ENCODE measurements at regions not wholly inside any gene's neighbourhood (a gene's known extent, or its start where the extent isn't known, plus 50 kb on each side); places are given as distances from the start of the nearest gene placed in this dataset.
A peak's percentile ranks its signal among the peaks of the same experiment; 100 is the strongest.

- intact Hi-C loops (cut with DNase I; ENCODE audit: low total_unique reads): no loop called here
- no peak for DNase-seq
- no peak overlapping the region for H3K4me3 ChIP-seq
- H3K4me1 ChIP-seq: no peaks in the 10 kb centered on the region
- TF ChIP-seq POLR2A (IDR thresholded peaks at IDR 0.05) (no peak), EP300 (IDR thresholded peaks at IDR 0.05) (no peak), POLR2AphosphoS5 (IDR thresholded peaks at IDR 0.05) (no peak)
- TF ChIP-seq, protein P1, sequence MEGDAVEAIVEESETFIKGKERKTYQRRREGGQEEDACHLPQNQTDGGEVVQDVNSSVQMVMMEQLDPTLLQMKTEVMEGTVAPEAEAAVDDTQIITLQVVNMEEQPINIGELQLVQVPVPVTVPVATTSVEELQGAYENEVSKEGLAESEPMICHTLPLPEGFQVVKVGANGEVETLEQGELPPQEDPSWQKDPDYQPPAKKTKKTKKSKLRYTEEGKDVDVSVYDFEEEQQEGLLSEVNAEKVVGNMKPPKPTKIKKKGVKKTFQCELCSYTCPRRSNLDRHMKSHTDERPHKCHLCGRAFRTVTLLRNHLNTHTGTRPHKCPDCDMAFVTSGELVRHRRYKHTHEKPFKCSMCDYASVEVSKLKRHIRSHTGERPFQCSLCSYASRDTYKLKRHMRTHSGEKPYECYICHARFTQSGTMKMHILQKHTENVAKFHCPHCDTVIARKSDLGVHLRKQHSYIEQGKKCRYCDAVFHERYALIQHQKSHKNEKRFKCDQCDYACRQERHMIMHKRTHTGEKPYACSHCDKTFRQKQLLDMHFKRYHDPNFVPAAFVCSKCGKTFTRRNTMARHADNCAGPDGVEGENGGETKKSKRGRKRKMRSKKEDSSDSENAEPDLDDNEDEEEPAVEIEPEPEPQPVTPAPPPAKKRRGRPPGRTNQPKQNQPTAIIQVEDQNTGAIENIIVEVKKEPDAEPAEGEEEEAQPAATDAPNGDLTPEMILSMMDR (IDR thresholded peaks at IDR 0.05): no peak
- H3K9me3 ChIP-seq: no peaks in the 10 kb centered on the region
- H3K27ac ChIP-seq: no peak overlapping the region
- peaks cover 0 to 24% (median 0%) of the 10 kb centered on the region in 3 donors for H3K27me3 ChIP-seq
- WGBS, 5 donors: 72 to 84% (median 77%) methylated on average over 3 of the region's 3 CpGs
- H3K36me3 ChIP-seq: no peaks in the 10 kb centered on the region
These were observed 123.6 kb upstream of the KCNJ15 start for GRCh38 chr21:38133240-38133639.

DNA sequence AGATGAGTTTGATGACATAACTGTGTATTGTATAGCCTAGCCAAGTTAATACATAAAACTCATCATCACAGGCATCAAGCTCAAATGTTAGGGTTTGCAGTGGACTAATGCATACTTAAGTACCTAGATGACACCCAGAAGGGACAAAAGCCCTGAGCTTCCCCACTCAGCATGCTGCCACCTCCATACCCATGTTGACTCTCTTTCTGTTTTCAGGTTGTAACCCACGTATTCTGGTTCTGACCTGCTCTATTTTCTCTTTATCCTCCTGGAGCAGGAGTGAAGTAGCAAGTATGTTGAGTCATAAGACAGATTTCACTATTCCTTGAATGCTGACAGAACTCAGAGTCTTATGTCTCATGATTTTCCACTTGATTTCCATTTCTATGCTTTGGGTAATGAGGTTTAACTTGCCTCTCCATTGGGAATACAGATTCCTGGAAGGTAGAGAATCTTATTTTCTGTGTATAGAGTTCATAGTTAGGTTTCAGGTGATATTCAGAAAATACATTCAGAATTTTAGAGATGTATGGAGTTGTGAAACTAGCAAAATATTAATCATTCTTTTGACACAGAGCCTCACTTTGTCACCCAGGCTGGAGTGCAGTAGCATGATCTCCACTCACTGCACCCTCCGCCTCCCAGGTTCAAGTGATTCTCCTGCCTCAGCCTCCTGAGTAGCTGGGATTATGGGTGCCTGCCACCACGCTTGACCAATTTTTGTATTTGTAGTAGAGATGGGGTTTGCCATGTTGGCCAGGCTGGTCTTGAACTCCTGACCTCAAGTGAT is 122.5 kb upstream of the KCNJ15 start:
- DNase-seq: no peak
- Histone ChIP-seq H3K36me3 (no peaks in the 10 kb centered on the region), H3K9me3 (no peaks in the 10 kb centered on the region), H3K27me3 (peaks cover 0 to 24% (median 0%) of the 10 kb centered on the region in 3 donors), H3K27ac (no peak overlapping the region), H3K4me3 (no peak overlapping the region), H3K4me1 (no peaks in the 10 kb centered on the region)
- 79 to 92% (median 83%) methylated on average over 3 of the region's 3 CpGs for WGBS, 5 donors
- TF ChIP-seq EP300 (IDR thresholded peaks at IDR 0.05): no peak
- intact Hi-C loops (cut with DNase I; ENCODE audit: low total_unique reads): no loop called here

GRCh38 chr21:38136201-38136600 is 120.6 kb upstream of the KCNJ15 start:
- H3K4me1 ChIP-seq: peaks cover 0 to 16% (median 3%) of the 10 kb centered on the region in 4 donors
- H3K36me3 ChIP-seq: no peaks in the 10 kb centered on the region
- peaks cover 0 to 19% (median 0%) of the 10 kb centered on the region in 3 donors for H3K27me3 ChIP-seq
- intact Hi-C loops (cut with DNase I; ENCODE audit: low total_unique reads): no loop called here
- TF ChIP-seq EP300 (IDR thresholded peaks at IDR 0.05): no peak
- TF ChIP-seq, protein P1 (IDR thresholded peaks at IDR 0.05): no peak
- no peak for TF ChIP-seq POLR2AphosphoS5 (IDR thresholded peaks at IDR 0.05)
- no peak for TF ChIP-seq POLR2A (IDR thresholded peaks at IDR 0.05)
- no peaks in the 10 kb centered on the region for H3K9me3 ChIP-seq
- peak in 1 of 2 donors; percentile 13 for DNase-seq
- no peak overlapping the region for H3K4me3 ChIP-seq
- no peak overlapping the region for H3K27ac ChIP-seq

- TF ChIP-seq, protein P1 (IDR thresholded peaks at IDR 0.05): no peak
- no peak for TF ChIP-seq EP300 (IDR thresholded peaks at IDR 0.05)
- no peak for TF ChIP-seq POLR2AphosphoS5 (IDR thresholded peaks at IDR 0.05)
- TF ChIP-seq POLR2A (IDR thresholded peaks at IDR 0.05): no peak
- Histone ChIP-seq H3K36me3 (no peaks in the 10 kb centered on the region), H3K9me3 (peaks cover 0 to 7% (median under 1%) of the 10 kb centered on the region in 4 donors), H3K27me3 (peaks cover 0 to 6% (median 0%) of the 10 kb centered on the region in 3 donors), H3K4me1 (peaks cover 0 to 16% (median 3%) of the 10 kb centered on the region in 4 donors), H3K4me3 (no peak overlapping the region), H3K27ac (no peak overlapping the region)
- intact Hi-C loops (cut with DNase I; ENCODE audit: low total_unique reads): no loop called here
- DNase-seq: no peak
- WGBS, 5 donors: 51 to 65% (median 64%) methylated on average over 5 of the region's 5 CpGs
These were observed 117.2 kb upstream of the KCNJ15 start for GRCh38 chr21:38139380-38140168.

Data from stomach (tissue), 8 donors.